ENCODE measurements at regions not wholly inside any gene's neighbourhood (a gene's known extent, or its start where the extent isn't known, plus 50 kb on each side); places are given as distances from the start of the nearest gene placed in this dataset.

DNA sequence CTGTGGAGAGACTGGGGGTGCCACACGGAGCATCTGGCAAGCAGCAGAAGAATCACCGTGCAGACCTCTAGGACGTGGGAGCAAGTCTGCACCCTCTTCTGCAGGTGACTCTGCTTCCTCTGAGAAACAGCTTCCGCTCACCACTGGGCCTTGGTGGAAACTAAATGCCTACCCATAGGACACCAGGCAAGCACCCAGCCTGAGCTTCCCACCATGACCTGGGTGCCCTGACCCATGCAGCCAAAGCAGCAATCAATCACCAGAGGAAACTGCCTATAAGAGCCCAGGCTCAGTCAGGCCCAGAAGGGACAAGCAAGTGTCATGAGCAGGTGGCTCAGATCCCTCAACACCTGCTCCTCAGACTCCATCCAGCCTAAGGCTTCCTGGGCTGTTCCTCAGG is 63.4 kb downstream of the IGLL5 start:
- TF ChIP-seq, protein P1, sequence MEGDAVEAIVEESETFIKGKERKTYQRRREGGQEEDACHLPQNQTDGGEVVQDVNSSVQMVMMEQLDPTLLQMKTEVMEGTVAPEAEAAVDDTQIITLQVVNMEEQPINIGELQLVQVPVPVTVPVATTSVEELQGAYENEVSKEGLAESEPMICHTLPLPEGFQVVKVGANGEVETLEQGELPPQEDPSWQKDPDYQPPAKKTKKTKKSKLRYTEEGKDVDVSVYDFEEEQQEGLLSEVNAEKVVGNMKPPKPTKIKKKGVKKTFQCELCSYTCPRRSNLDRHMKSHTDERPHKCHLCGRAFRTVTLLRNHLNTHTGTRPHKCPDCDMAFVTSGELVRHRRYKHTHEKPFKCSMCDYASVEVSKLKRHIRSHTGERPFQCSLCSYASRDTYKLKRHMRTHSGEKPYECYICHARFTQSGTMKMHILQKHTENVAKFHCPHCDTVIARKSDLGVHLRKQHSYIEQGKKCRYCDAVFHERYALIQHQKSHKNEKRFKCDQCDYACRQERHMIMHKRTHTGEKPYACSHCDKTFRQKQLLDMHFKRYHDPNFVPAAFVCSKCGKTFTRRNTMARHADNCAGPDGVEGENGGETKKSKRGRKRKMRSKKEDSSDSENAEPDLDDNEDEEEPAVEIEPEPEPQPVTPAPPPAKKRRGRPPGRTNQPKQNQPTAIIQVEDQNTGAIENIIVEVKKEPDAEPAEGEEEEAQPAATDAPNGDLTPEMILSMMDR (IDR thresholded peaks at IDR 0.05), result no peak
- TF ChIP-seq POLR2A (IDR thresholded peaks at IDR 0.05), result no peak

Measured in adrenal gland (tissue), 5 donors.